HS-27A (cell line): ENCODE measurements at regions not wholly inside any gene's neighbourhood (a gene's known extent, or its start where the extent isn't known, plus 50 kb on each side); places are given as distances from the start of the nearest gene placed in this dataset.

Source experiments
- DNase-seq: peaks from one replicate; pipeline ENCODE4 v3.0.0-alpha.2; 2012; ENCODE audit warnings: low read depth, missing footprints

DNA sequence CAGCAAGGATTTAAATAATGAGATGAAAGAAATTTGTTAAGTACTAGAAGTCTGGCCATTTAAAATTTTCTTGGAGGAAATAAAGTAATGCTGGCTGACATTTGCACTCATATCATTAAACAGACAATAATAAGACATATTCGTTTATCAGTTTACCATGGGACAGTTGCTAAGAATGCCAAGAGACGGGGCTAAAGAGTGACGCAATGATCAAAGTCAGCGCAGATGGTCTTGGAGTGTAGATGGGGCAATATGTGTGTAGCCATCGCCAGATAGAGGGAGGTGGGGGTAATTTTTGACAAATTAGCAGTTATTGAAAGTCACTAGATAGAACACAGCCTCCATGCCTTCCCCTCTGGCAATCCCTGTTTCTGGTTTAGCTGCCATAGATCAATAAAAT lies 413.2 kb upstream of the JAG1 start:
- no peak for DNase-seq

DNA sequence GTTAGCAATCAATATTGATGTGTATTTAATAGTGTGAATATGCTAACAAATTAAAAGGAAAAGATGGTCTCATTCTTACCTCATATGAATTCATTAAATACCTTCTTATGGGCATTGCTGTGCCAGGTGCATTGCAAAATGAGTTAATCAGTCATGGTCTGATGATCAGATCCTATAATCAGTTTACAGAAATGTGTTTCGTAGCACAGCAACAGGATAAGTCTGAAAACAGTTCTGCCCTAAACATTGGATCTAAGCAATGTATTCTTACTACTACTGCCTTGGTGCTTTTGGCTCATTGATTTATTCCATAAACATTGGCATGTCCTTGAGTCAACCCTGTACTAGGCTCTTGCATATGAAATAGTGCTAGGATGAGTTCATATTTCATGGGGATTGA lies 417.0 kb upstream of the JAG1 start:
- no peak for DNase-seq

DNA sequence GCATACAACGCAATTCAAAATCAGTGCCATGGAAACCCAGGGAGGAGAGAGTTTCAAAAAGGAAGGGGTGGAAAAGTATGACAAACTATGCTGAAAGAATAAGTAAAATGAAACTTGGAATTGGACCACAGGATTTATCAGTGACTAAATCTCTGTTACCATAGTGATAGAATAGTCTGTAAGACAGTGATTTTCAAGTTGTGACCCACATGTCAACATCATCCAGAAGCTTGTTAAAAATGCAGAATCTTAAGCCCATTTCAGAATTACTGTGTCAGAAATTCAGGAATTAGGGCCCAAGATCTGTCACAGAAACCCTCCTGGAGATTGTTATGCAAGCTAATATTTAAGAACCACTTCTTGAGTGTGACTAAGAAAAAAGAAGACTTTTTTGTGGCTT lies 417.7 kb upstream of the JAG1 start:
- no peak for DNase-seq

DNA sequence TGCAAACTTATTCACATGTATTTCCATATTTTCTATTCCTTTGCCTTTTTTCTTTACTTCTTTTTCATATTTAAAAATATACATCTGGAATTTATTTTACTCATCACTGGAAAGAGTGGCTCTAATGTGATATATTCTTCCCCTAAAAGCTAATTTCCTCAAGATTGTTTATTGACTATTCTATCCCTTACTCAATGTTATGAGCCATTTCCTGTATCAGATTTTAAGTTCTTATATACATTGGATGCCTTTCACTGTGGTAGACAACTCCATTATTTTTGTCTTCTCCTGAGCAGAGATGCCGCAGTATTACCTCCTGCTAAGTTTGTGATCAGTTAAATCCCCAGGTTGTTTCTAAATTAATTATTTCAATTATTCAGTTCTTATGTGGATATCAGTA lies 418.4 kb upstream of the JAG1 start:
- DNase-seq = no peak

DNA sequence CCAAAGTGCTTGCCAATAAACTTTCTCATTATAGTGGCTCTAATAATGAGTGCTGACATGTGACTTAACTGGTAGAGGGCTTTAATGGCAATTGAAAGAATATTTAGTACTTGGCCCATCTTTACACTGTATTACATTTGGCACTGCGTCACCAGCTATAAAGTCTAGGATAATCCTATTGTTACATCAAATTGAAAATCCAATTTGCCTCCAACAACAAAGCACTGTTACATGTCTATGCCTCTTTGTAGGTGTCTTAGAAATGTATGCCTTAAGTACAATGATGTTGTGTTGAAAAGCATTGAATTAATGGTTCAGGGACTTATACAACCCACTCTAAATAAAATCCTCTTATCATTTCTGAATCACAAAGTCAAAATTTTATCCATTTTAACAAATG lies 420.4 kb upstream of the JAG1 start:
- DNase-seq = no peak

DNA sequence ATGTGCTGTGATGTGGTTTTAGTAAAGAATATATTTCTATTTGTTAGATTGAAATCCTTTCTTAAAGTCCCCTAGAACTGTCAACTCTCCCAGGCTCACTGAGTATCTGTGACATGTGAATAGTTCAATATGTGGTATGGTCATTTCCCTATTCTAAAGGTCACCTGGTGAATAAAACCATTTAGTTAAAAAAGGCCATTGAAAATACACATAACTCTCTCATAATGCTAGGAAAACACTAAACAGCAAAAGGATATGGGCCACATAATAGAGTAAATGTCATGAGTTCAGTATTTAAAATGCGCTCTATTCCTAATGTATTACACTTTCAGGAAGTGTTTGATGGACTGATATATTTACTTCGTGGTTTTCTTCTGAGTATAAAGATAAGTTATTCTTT lies 420.9 kb upstream of the JAG1 start:
- DNase-seq = no peak

DNA sequence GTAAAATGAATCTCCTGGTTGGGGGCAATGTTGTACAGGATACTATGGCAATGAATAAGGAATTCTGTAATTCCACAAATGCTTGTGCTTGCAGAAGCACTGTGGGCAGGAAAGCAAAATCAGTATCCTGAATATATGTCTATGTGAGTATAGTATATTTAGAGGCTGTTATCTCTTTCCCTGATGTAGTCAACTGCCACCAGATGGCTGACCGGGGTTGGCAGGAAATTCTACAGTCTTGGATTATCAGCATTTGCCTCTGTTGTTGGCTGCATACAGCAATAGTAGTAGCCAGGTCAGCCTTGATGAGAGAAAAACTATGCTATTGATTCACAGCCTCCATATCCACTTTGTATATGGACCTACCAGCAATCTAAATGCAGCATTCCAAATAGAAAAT lies 425.1 kb upstream of the JAG1 start:
- no peak for DNase-seq

DNA sequence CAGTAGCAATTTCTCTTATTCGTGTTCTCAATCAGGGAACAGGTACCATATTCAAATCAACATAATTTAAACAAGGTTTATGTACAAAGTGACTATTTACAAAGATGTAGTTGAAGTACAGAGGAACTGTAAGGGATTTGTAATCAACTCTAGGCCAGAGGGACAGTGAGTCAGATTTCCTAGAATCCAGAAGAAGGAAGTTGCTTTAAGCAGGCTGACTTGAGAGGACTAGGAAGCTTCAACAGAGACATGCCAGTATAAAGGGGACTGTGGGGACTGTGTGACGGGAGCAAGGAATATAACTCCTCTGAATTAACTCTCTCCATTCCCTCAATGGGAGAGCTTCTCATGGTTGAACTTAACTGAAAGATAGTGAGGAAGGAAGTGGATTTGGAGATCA lies 427.4 kb upstream of the JAG1 start:
- no peak for DNase-seq

DNA sequence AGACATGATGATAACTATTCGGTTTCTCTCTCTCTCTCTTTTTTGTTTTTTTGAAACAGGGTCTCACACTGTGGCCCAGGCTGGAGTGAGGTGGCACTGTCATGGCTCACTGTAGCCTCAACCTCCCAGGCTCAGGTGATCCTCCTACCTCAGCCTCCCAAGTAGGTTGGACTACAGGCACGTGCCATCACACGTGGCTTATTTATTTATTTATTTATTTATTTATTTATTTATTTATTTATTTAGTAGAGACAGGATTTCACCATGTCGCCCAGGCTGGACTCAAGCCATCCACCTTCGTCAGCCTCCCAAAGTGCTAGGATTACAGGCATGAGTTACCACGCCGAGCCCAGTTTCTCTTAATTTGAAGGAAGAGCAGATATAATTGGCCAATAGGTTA lies 427.9 kb upstream of the JAG1 start:
- no peak for DNase-seq

DNA sequence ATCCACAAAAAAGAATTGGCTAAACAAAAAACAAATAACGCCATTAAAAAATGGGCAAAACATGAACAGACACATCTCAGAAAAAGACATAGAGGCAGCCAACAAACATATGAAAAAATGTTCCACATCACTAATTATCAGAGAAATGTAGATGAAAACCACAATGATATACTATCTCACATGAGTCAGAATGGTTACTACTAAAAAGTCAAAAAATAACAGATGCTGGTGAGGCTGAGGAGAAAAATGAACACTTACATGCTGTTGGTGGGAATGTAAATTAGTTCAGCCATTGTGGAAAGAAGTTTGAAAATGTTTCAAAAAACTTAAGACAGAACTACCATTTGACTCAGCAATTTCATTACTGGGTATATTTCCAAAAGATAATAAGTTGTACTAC lies 430.1 kb upstream of the JAG1 start:
- no peak for DNase-seq

DNA sequence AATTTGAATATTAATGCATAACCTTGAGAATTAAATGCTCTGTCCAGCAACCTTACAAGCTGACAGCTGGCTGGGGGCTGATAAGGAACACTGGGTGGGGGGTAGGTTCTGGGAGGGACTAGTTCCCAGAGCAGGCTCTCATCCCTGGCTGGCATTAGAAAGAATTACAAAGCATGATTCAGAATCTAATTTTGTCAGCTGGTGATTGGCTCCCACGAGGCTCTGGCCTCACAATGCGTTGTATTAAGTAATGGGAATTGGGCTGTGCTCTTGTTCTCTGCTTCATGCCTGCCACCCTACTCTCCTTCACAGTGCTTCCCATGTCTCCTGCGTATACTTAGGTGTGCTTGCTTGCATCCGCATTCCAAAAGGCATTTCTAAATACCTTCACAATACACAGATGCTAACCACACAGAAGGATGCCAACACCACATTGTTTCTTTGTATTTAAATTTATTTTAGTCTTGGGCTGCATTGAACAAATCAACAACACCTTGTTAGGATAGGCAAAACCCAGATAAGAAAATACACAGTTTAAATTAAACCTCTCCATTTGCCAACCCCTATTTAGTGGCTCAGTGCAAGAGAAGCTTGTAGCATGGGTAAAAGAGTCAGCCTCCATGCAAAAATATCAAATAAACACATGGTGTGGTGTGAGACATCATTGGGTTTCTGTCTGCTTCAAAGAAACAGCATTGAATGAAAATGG lies 434.5 kb upstream of the JAG1 start:
- DNase-seq = no peak

DNA sequence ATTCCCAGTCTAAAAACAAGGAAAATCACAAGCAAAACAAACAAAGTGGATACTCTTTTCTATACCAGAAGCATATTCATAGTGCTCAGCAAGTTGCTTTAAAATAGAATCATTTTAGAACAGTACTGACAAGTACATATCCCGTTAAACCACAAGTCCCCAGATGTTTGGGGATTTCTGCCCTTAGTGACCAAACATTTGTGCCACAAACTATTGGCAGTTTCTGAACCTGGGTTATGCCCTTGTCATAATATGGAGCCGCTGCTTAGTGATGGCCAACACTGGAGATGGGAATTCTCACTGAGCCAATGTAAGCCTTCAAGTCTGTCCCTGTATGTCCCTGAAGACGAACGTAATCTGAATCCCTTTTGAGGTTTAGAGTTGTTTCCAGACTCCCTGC lies 436.7 kb upstream of the JAG1 start:
- no peak for DNase-seq

DNA sequence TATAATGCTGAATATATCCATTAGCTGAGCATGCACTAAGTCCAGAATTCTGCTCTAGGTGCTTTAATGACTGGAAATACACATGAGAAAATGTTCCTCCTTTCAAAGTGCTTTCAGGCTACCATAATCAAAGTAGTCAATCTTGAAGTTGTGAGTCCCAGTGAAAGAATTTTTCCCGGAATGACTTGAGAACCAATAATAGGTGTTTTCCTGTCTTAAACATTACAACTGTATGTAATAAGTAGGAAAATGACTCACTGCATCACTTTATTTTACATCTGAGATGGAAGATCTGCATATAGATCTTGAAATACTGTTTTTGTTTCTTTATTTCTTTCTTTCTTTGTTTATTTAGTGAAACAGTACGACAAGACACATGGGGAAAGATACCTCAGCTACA lies 437.4 kb upstream of the JAG1 start:
- no peak for DNase-seq

DNA sequence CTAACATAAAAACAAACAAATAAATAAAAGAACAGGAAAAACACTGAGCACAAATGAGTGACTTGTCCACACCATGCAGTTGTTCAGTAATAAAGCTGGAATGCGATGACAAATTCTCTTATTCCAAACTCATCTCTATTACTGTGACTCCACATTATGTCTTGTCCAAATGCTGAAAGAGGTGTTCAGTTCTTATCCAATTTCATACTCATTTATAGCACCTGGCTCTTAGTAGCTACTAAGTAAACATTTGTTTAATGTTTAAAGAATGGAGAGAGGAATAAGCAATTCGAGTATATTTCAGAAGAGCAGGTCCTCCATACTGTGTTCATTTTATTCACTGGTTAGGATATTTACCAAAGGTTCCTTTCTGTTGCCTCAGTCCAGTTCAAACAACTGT lies 439.0 kb upstream of the JAG1 start:
- no peak for DNase-seq

DNA sequence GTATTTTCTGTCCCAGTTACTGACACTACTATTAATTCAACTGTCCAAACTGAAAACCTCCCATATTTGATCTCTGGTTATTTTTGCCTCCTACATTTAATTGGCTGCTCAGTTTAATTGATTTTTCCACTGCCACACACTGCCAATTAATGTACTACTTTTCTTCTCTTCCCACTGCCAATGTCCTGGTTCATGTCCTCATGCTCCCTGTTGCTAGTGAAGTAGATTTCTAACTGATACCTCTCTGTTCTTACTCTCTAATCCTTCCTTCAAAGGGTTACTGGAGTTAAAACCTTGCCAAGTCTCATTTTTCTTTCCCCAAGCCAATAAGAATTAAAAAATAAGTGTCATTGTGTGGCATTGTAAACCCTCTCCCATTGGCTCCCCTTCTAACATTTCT lies 440.6 kb upstream of the JAG1 start:
- no peak for DNase-seq

DNA sequence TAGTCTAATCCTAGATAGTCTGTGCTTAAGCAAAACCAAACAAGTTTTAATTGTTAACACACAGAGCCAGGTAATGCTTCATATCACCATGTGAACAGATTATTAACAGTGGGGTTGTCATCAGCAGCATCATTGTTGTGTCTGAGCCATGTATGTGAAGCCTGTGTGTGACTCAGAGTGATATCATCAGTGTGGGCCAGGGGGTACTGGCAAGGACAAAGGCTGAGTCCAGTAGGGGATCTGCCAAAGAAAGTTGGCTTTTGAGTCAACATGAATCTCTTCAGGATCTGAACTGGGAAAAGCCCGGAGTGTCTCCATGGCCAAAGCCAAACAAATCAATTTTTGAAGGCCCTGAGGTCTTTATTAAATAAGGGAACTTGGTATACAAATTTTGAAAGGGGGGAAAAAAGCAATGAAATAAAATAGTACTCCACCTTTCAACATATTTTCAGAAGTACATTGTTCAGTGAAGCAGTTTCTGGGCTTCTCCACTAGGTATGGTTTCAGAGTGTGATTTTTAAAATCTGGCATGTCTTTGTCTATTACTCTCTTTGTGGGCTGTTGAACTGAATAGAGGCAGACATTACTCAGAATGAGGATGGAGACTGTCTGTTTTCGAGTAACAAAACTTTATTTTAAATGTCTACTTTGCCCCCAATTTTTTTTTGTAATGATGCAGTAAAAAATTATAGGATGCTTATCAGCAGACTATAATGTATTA lies 444.2 kb upstream of the JAG1 start:
- peak; percentile 35 for DNase-seq

DNA sequence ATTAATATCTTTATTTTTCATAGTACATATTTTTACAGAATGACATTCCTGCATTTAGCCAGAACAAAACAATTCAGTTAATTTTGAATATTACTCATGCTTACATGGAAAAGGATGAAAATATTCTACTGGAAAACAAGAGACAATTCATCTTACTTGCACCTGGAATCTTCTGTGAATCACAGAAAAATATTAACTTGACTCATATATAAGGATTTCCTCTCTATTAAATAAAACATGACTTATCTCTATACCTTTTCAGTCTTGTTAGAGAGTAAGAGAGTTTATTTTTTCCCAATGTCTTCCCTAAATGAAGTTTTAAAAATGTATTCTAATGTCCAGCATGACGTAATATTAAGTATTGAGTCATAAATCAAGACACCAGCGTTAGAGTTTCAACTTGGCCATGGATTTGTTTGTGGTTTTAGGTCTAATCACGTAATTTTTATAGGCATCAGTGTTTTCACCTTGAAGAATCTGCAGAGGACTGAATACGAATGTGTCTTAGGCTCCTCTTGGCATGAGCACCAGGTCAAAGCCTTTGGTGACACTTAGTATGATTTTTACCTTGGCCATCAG lies 445.1 kb upstream of the JAG1 start:
- no peak for DNase-seq

DNA sequence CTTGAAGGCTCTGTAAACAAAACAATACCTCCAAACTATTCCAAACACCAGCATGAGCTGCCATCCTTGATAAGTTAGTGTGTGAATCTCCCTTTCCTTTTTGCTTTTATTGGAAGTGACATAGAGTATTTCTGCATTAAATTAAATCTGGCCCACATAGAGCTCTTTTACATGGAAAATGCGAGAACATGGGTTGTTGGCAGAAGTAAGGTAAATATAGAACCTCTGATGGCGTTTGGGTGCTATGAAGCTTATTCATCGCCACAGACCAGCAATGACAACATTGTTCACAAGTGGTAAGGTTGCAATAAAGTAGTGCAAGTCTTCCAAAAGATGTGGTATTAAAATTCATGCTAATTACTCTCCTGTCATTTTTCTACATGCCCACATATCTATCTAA lies 445.8 kb upstream of the JAG1 start:
- DNase-seq = no peak

DNA sequence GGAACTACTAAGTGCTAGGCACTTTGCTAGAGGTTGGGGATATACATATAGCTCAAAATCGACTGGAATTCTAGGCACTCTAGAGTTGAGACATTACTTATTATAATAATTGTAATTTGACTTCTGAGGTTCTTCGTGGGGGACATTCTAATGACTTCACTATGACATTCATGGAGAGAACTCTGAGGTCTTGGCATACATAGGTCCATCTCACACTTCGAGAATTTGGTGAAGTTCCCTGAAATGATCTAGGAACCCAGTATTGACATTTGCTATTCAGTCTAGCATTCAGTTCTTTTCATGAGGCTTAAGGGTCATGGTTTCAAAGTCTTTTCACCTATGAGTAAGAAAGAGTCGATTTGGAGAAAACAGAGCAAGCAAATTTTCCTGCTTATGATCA lies 446.6 kb upstream of the JAG1 start:
- DNase-seq = no peak

DNA sequence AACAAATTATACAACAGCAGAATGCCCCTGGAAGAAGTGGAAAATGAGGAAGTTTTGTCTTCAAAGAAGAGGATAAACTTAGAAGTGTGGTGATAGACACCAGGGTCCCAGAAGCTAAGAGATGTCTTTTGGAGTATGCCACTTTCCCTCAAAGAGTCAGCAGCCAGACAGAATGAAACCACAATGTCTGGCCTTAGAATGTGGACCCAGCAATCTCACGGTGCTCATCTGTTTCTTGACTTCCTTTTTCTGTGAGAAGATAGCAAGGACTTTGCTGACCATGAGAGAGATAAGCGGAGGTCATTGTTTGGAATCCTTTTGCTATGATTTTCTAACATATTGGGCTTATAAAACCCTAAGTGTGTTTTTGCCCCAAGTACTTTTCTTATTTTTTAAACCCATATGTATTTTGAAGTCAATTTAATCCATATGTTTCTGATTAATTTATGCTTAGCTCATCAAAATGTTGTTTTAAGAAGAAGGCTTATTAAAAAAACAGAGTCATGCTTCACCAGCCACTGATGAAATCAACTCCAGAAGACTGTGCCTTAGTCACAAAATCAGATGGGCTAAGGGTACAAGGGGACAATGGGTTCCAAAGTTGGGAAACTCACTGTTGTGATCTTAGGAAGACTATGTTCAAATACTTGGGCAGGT lies 451.2 kb upstream of the JAG1 start:
- DNase-seq = no peak

DNA sequence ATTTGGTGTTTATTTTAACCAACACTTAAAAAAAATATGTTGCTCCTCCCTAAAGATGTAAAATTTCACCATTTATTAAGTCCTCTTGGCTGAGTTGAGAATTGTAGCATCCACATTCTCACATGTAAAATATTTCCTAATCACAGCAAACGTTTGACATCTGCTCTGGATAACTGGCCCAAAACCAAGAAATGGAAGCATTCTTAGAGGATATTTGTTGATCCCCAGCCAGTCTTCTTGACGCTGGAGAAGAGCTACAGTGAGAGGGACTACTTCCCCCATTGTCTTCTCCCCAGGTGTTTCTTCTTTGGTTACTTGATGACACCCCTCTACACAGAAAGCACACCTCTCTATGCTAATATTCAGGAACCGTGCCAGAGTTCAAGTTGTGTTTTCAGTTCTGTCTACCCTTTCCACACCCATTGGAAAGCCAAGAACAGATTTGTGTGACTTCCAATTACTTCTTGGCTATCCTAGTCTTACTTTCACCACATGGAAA lies 454.5 kb upstream of the JAG1 start:
- no peak for DNase-seq

DNA sequence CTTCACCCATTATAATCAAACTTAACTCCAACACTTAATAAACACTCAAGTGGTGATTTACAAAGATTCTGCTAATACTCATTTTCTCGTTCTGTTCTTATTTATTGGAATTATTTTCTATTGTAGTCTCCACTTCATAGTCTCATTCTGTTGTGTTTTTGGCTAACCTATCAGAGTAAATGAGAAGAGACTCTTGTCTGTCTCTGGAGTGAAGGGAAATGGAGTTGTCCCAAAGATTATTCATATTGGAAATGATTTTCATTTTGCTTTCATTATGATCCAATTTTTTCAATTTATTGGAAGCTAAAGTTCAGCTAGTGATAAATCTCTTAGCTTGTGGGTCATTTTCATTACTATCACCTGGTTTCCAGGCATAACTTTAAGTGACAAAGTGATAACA lies 454.9 kb upstream of the JAG1 start:
- DNase-seq = no peak

DNA sequence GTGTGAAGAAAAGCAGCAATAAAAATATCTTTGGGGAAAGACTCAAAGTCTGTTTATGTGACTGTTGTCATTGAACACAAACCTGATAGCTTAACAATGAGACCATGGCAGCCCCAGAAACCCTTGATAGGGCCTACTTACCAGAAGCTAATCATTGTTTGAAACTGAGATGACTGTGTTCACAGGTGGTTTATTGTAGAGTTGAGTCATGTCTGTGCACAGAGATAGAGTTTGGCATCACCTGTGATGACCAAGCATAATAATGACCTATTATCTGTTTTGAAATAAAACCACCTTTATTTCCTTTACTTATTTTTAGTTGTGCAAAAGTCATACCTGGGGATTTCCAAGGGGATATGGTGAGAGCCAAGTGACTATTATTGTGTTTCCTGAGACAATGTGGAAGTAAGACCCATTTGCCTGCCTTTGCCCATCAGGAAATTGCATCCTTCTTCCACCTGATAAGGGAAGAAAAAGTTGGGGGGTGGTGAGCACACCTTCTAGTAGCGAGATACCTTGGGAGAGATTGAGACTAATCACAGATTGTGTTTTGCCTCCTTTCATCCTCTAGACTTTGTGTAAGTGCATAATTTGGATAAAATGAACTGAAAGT lies 456.9 kb upstream of the JAG1 start:
- no peak for DNase-seq
